UCSD-AML1 (cell line): ENCODE measurements at regions not wholly inside any gene's neighbourhood (a gene's known extent, or its start where the extent isn't known, plus 50 kb on each side); places are given as distances from the start of the nearest gene placed in this dataset.
"Not testable (repeated sequence)": the region's sequence is repeated elsewhere in the genome, so short reads cannot be mapped to it uniquely, and the experiment has no call there.

ENCODE experiments used
- DNase-seq: peaks from one replicate; lab custom pipeline; 2025; ENCODE audit not compliant: unreplicated experiment; lab: John Stamatoyannopoulos, UW

- DNase-seq, result no peak
These were observed 2228.2 kb upstream of the WWC1 start for GRCh38 chr5:166063261-166063660.

GRCh38 chr5:166068547-166069335 lies 2222.7 kb upstream of the WWC1 start:
- DNase-seq, result no peak

DNA sequence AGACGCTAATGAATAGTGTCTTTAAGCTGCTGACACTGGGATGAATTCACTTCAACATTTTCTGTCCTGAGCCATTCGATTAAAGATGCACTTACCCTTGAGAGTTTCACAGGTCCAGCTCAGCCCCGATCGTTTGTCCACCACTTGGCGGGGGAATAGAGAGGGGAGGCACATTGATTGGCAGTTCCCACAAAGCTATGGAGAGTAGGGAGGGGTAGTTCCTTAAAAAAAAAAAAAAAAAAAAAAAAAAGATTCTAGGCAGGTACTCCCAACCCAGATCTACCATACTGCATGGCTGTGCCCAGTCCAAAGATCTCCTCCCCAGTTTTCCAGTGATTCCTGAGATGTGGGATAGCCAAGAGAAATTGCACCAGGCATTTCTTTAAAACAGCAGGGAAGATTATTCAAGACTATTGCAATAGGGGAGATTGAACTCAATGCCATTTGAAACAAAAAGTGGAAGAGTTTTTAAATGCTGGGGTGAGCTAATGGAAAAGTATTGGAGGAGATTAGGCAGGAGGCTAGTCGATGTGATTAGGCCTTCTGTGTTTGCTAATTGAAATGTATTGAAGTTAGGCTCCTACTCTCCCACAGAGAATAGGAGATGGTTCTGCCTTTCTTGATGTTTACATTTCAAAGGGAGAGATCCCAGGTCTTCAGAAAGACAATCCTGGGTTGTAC lies 2217.4 kb upstream of the WWC1 start:
- DNase-seq, result no peak

- DNase-seq, result no peak
These were observed 2216.6 kb upstream of the WWC1 start for GRCh38 chr5:166074582-166075481.

- no peak for DNase-seq
These were observed 2208.1 kb upstream of the WWC1 start for GRCh38 chr5:166083183-166083959.

- no peak for DNase-seq
These were observed 2204.9 kb upstream of the WWC1 start for GRCh38 chr5:166086568-166086967.

- DNase-seq, result no peak
These were observed 2202.9 kb upstream of the WWC1 start for GRCh38 chr5:166088389-166089039.

DNA sequence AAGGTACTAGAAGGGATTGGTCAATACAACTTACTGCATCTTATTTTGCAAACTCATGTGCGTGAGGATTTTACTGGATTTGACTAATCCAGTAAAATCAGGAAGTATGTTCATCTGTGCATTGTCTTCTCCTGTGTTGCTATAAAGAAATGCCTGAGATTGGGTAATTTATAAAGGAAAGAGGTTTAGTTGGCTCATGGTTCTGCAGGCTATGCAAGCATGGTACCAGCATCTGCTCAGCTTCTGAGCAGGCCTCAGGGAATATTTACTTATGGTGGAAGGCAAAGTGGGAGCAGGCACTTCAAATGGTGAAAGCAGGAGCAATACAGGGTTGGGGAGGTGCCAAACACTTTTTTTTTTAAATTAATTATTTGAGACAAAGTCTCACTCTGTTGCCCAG lies 2199.5 kb upstream of the WWC1 start:
- no peak for DNase-seq

DNA sequence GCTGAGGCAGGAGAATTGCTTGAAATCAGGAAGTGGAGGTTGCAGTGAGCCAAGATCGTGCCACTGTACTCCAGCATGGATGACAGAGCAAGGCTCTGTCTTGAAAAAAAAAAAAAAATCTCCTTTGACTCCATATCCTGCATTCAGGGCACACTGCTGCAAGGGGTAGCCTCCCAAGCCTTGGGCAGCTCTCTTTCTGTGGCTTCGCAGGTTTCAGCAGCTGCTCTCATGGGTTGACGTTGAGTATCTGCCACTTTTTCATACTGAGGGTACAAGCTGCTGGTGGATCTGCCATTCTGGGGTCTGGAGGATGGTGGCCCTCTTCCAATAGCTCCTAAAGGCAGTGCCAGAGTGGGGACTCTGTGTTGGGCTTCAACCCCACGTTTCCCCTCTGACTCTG lies 2198.1 kb upstream of the WWC1 start:
- DNase-seq, result no peak

DNA sequence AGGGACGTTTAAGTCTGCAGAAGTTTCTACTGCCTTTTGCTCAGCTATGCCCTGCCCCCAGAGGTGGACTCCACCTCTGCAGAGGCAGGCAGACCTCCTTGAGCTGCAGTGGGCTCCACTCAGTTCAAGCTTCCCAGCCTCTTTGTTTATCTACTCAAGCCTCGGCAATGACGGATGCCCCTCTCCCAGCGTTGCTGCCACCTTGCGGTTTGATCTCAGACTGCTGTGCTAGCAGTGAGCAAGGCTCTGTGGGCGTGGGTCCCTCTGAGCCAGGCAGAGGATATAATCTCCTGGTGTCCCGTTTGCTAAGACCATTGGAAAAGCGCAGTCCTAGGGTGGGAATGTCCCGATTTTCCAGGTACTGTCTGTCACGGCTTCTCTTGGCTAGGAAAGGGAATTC lies 2188.5 kb upstream of the WWC1 start:
- DNase-seq, result no peak

DNA sequence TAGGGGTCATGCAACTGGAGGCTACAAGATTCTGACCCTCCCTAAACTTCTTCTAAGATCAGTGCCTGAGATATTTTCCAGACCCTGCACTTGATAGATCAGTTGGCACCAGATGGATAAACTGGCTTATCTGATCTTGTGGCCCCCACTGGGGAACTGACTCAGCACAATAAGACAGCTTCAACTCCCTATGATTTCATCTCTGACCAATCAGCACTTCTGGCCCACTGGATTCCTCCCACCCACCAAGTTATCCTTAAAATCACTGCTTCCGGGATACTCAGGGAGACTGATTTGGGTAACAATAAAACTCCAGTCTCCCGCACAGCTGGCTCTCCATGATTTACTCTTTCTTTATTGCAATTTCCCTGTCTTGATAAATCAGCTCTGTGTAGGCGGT lies 2180.4 kb upstream of the WWC1 start:
- DNase-seq, result no peak

- DNase-seq, result no peak
These were observed 2174.1 kb upstream of the WWC1 start for GRCh38 chr5:166117072-166118066.

DNA sequence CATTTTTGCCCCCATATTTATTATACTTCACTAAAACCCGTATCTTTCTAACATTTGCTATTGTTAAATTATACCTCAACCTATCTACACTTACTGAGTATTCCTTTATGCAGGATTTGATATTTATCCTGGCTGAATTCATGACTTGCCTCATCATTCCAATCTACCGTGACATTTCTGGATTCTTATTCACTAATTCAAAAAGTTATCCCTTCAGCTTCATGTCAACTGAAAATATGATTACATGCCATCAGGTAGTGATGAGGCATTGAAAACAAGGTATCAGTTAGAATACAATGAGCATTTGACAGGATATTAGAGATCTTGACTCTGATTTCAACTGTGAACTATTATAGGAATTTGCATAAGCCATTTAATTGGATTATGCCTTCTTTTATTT lies 2171.9 kb upstream of the WWC1 start:
- DNase-seq, result no peak

GRCh38 chr5:166123717-166124116 lies 2167.7 kb upstream of the WWC1 start:
- DNase-seq, result no peak

- no peak for DNase-seq
These were observed 2163.5 kb upstream of the WWC1 start for GRCh38 chr5:166127766-166128570.

DNA sequence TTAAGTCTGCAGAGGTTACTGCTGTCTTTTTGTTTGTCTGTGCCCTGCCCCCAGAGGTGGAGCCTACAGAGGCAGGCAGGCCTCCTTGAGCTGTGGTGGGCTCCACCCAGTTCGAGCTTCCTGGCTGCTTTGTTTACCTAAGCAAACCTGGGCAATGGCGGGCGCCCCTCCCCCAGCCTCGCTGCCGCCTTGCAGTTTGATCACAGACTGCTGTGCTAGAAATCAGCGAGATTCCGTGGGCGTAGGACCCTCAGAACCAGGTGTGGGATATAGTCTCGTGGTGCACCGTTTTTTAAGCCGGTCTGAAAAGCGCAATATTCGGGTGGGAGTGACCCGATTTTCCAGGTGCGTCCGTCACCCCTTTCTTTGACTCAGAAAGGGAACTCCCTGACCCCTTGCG lies 2146.3 kb upstream of the WWC1 start:
- not testable (repeated sequence) for DNase-seq

DNA sequence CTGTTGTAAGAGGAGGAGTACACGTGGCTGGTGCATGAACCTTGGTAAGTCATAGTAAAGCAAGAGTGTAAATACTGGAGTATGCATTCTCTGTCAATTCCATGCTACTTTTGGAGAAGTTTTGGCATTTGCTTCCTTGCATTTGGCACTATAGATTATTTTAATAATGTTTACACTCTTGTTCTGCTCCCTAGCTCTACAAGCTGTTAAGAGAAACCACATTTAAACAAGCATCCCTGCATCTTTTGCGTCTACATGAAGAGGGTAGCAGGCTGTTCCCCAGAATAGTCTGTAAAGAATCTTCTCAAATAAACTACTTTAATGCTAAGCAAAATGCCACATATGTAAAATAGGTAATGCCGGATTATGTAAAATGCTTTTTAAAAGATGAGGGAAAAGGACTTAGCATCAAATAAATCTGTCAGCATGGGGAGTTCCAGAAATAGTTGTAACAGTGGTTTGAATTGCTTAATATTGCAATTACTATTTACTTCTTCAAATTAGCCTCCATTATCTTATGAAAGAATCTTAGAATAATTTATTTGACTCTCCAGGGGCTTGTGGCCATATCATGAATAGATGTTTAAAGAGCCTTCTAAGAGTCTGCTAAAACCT lies 2127.3 kb upstream of the WWC1 start:
- no peak for DNase-seq

- DNase-seq, result no peak
These were observed 2125.8 kb upstream of the WWC1 start for GRCh38 chr5:166165596-166165995.
